Neural progenitor cell (in vitro differentiated cells): ENCODE measurements at regions not wholly inside any gene's neighbourhood (a gene's known extent, or its start where the extent isn't known, plus 50 kb on each side); places are given as distances from the start of the nearest gene placed in this dataset.

ENCODE experiments used
- CTCF ChIP-seq: fragments of 200-600 bp; sonication (generic); IDR thresholded peaks from 2 replicates; pipeline ENCODE4 v1.5.1; 2017; ENCODE audit warnings: antibody characterized with exemption, mild to moderate bottlenecking
- EZH2 ChIP-seq: fragments of 200-600 bp; sonication (generic); IDR thresholded peaks from 2 replicates; pipeline ENCODE4 v1.6.1; 2017; ENCODE audit warnings: antibody characterized with exemption, mild to moderate bottlenecking, moderate library complexity
- EZH2phosphoT487 ChIP-seq: fragments of 200-600 bp; sonication (generic); IDR thresholded peaks from 2 replicates; pipeline ENCODE4 v1.6.1; 2017; ENCODE audit warnings: antibody characterized with exemption

DNA sequence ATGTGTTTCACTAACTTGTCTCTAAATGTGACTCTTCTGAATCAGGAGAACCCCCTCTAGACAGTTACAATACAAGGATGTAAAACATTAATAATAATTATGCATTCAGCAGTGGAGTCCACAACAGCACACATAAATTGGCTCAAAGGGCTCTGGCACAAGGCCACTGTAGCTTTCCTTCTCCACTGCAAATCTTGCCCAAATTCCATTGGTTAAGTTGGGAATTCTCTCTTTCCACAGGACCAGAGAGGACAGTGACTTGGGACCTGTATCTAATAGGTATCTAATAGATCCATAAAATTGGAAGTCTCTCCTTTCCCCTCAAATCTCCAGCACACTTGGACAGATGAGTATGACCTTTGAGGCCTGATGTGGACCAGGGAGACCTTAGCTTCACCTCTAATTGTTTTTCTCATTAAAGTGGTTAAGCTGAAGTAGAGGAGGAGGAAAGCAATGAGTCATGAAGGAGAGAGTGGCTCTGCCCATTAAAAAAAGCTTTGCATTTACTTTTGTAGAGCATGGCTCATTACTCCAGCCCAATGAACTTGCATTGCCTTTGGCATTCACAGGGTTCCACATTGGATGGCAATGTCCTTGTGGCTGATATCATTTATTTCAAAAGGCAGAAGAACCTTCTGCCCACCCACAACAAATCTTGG lies 72.3 kb upstream of the SH3RF1 start:
- no peak for TF ChIP-seq CTCF
- TF ChIP-seq EZH2 = no peak
- TF ChIP-seq EZH2phosphoT487 = no peak
